ENCODE measurements at regions not wholly inside any gene's neighbourhood (a gene's known extent, or its start where the extent isn't known, plus 50 kb on each side); places are given as distances from the start of the nearest gene placed in this dataset.

GRCh38 chr5:68770551-68770950 is 323.3 kb upstream of the SLC30A5 start:
- DNase-seq (ENCODE audit: low spot score): no peak
- H3K4me3 Mint-ChIP-seq (ENCODE audit: unreplicated experiment): no peak overlapping the region
- H3K9me3 Mint-ChIP-seq (ENCODE audit: unreplicated experiment): no peaks in the 10 kb centered on the region
- no peak for TF ChIP-seq CTCF (IDR thresholded peaks at IDR 0.05; ENCODE audit: unreplicated experiment)
- H3K36me3 Mint-ChIP-seq (ENCODE audit: low read depth, unreplicated experiment): no peaks in the 10 kb centered on the region
- no peak overlapping the region for H3K27ac Mint-ChIP-seq (ENCODE audit: unreplicated experiment)
- H3K27me3 Mint-ChIP-seq (ENCODE audit: unreplicated experiment): peaks cover 2% of the 10 kb centered on the region
- H3K4me1 Mint-ChIP-seq (ENCODE audit: unreplicated experiment): no peaks in the 10 kb centered on the region

- no peak overlapping the region for H3K27ac Mint-ChIP-seq (ENCODE audit: unreplicated experiment)
- no peak overlapping the region for H3K4me3 Mint-ChIP-seq (ENCODE audit: unreplicated experiment)
- no peaks in the 10 kb centered on the region for H3K36me3 Mint-ChIP-seq (ENCODE audit: low read depth, unreplicated experiment)
- TF ChIP-seq CTCF (IDR thresholded peaks at IDR 0.05; ENCODE audit: unreplicated experiment): no peak
- H3K9me3 Mint-ChIP-seq (ENCODE audit: unreplicated experiment): no peaks in the 10 kb centered on the region
- H3K27me3 Mint-ChIP-seq (ENCODE audit: unreplicated experiment): peaks cover 2% of the 10 kb centered on the region
- H3K4me1 Mint-ChIP-seq (ENCODE audit: unreplicated experiment): no peaks in the 10 kb centered on the region
- no peak for DNase-seq (ENCODE audit: low spot score)
Observed at GRCh38 chr5:68771221-68771620, 322.6 kb upstream of the SLC30A5 start.

GRCh38 chr5:68771732-68772131 is 322.1 kb upstream of the SLC30A5 start:
- H3K4me3 Mint-ChIP-seq (ENCODE audit: unreplicated experiment): no peak overlapping the region
- TF ChIP-seq CTCF (IDR thresholded peaks at IDR 0.05; ENCODE audit: unreplicated experiment): no peak
- peaks cover 2% of the 10 kb centered on the region for H3K27me3 Mint-ChIP-seq (ENCODE audit: unreplicated experiment)
- H3K9me3 Mint-ChIP-seq (ENCODE audit: unreplicated experiment): no peaks in the 10 kb centered on the region
- H3K27ac Mint-ChIP-seq (ENCODE audit: unreplicated experiment): no peak overlapping the region
- no peaks in the 10 kb centered on the region for H3K4me1 Mint-ChIP-seq (ENCODE audit: unreplicated experiment)
- H3K36me3 Mint-ChIP-seq (ENCODE audit: low read depth, unreplicated experiment): no peaks in the 10 kb centered on the region
- no peak for DNase-seq (ENCODE audit: low spot score)

- Mint-ChIP-seq H3K36me3 (ENCODE audit: low read depth, unreplicated experiment) (no peaks in the 10 kb centered on the region), H3K9me3 (ENCODE audit: unreplicated experiment) (no peaks in the 10 kb centered on the region), H3K4me1 (ENCODE audit: unreplicated experiment) (no peaks in the 10 kb centered on the region), H3K4me3 (ENCODE audit: unreplicated experiment) (no peak overlapping the region), H3K27me3 (ENCODE audit: unreplicated experiment) (peaks cover 1% of the 10 kb centered on the region), H3K27ac (ENCODE audit: unreplicated experiment) (no peak overlapping the region)
- no peak for DNase-seq (ENCODE audit: low spot score)
- no peak for TF ChIP-seq CTCF (IDR thresholded peaks at IDR 0.05; ENCODE audit: unreplicated experiment)
Observed at GRCh38 chr5:68776381-68776780, 317.4 kb upstream of the SLC30A5 start.

GRCh38 chr5:68777135-68777534 is 316.7 kb upstream of the SLC30A5 start:
- Mint-ChIP-seq H3K27me3 (ENCODE audit: unreplicated experiment) (peaks cover 1% of the 10 kb centered on the region), H3K4me1 (ENCODE audit: unreplicated experiment) (no peaks in the 10 kb centered on the region), H3K27ac (ENCODE audit: unreplicated experiment) (no peak overlapping the region), H3K36me3 (ENCODE audit: low read depth, unreplicated experiment) (no peaks in the 10 kb centered on the region), H3K4me3 (ENCODE audit: unreplicated experiment) (no peak overlapping the region), H3K9me3 (ENCODE audit: unreplicated experiment) (no peaks in the 10 kb centered on the region)
- DNase-seq (ENCODE audit: low spot score): no peak
- no peak for TF ChIP-seq CTCF (IDR thresholded peaks at IDR 0.05; ENCODE audit: unreplicated experiment)
